ENCODE measurements at regions not wholly inside any gene's neighbourhood (a gene's known extent, or its start where the extent isn't known, plus 50 kb on each side); places are given as distances from the start of the nearest gene placed in this dataset.

GRCh38 chr19:32168111-32168510 is 177.3 kb upstream of the ZNF507 start:
- no CpG with 5 or more reads among the region's 4 CpGs for WGBS, 2 experiments (ENCODE audit: extremely low coverage in 2 of 2, insufficient read length in 1 of 2)
- ATAC-seq (ENCODE audit: low read depth): no peak
- in situ Hi-C loops (cut with MboI; ENCODE audit: low sequenced_read_pairs): no loop called here

More at GRCh38 chr19:32168111-32168510, 177.3 kb upstream of the ZNF507 start:
- Histone ChIP-seq H2BK15ac (ENCODE audit: low read depth, low read length) (no peak overlapping the region), H2AK5ac (ENCODE audit: low read depth, low read length) (no peak overlapping the region), H3K27me3 (ENCODE audit: control insufficient read depth, insufficient read depth, low read length) (no peaks in the 10 kb centered on the region), H3K4ac (ENCODE audit: low read depth, low read length) (no peak overlapping the region), H2AK9ac (replicated peaks; ENCODE audit: low read depth, low read length, poor library complexity) (no peak overlapping the region), H3K9me3 (ENCODE audit: control insufficient read depth, insufficient read depth, low read length) (peaks cover 2% of the 10 kb centered on the region; the same call in 1 of the 2 replicates), H3K56ac (ENCODE audit: extremely low read depth, insufficient read depth, low read length) (no peak overlapping the region), H2BK5ac (ENCODE audit: low read depth, low read length, poor library complexity, severe bottlenecking) (no peak overlapping the region), H3K36me3 (ENCODE audit: control insufficient read depth, insufficient read depth, low read length) (no peaks in the 10 kb centered on the region), H4K8ac (ENCODE audit: low read depth in 2 of 2, low read length in 2 of 2) (no peak overlapping the region), H3K4me2 (ENCODE audit: low read depth, low read length) (no peak overlapping the region), H2BK20ac (ENCODE audit: low read depth, low read length) (no peak overlapping the region), H4K20me1 (ENCODE audit: insufficient read depth, low read length) (no peaks in the 10 kb centered on the region), H4K91ac (ENCODE audit: insufficient read depth, low read depth, low read length) (no peak overlapping the region), H3K4me3 (ENCODE audit: insufficient read depth, low read depth, low read length) (no peak overlapping the region), H3K23ac (ENCODE audit: low read depth, low read length) (no peak overlapping the region), H3K4me1 (ENCODE audit: control insufficient read depth, insufficient read depth, low read length) (no peaks in the 10 kb centered on the region), H3K18ac (ENCODE audit: low read depth, low read length) (no peak overlapping the region), H3K14ac (replicated peaks; ENCODE audit: low read depth, low read length) (no peak overlapping the region), H3K79me1 (ENCODE audit: low read depth in 1 of 2, low read length in 2 of 2) (no peaks in the 10 kb centered on the region), H2BK120ac (ENCODE audit: low read depth, low read length) (no peak overlapping the region), H3K9ac (ENCODE audit: low read depth, low read length) (no peak overlapping the region), H4K5ac (ENCODE audit: low read depth, low read length) (no peak overlapping the region), H3K9me1 (ENCODE audit: insufficient read depth, low read length) (no peaks in the 10 kb centered on the region), H2AFZ (replicated peaks; ENCODE audit: low read length, poor library complexity) (no peak overlapping the region), H3K27ac (ENCODE audit: insufficient read depth, low read length) (no peak overlapping the region)
- intact Hi-C loops (cut with micrococcal nuclease): no loop called here
- no peak for DNase-seq
- POLR2A ChIA-PET (ENCODE audit: unreplicated experiment): no interaction called here
- CTCF ChIA-PET: no interaction called here
- TF ChIP-seq MAFK (IDR thresholded peaks at IDR 0.05; ENCODE audit: low read depth, low read length): no peak
- no peak for TF ChIP-seq CTCF (conservative IDR thresholded peaks at IDR 0.05; ENCODE audit: low read depth, low read length)
- no peak for TF ChIP-seq RCOR1 (IDR thresholded peaks at IDR 0.05; ENCODE audit: insufficient replicate concordance, low read length)
- no peak for TF ChIP-seq BHLHE40 (IDR thresholded peaks at IDR 0.05; ENCODE audit: low read depth, low read length)
- TF ChIP-seq ELK1 (IDR thresholded peaks at IDR 0.05; ENCODE audit: borderline replicate concordance, low read depth, low read length): no peak
- no peak for TF ChIP-seq MXI1 (IDR thresholded peaks at IDR 0.05; ENCODE audit: borderline replicate concordance, low read depth, low read length)
- no peak for TF ChIP-seq USF2 (IDR thresholded peaks at IDR 0.05; ENCODE audit: low read depth, low read length)
- no peak for TF ChIP-seq SMC3 (IDR thresholded peaks at IDR 0.05; ENCODE audit: low read depth, low read length)
- TF ChIP-seq MAZ (IDR thresholded peaks at IDR 0.05; ENCODE audit: borderline replicate concordance, low read depth, low read length): no peak
- no peak for TF ChIP-seq CHD1 (IDR thresholded peaks at IDR 0.05; ENCODE audit: low read depth, low read length)
- TF ChIP-seq CEBPB (IDR thresholded peaks at IDR 0.05; ENCODE audit: low read depth, low read length): no peak
- TF ChIP-seq RAD21 (IDR thresholded peaks at IDR 0.05; ENCODE audit: low read length): no peak
- TF ChIP-seq FOS (IDR thresholded peaks at IDR 0.05; ENCODE audit: low read depth, low read length): no peak
- no peak for TF ChIP-seq POLR2A (IDR thresholded peaks at IDR 0.05; ENCODE audit: low read depth, low read length)
- no peak for TF ChIP-seq RFX5 (IDR thresholded peaks at IDR 0.05; ENCODE audit: low read depth, low read length)
- TF ChIP-seq NFE2L2 (IDR thresholded peaks at IDR 0.05; ENCODE audit: low read depth, low read length): no peak
- BruUV-seq (replicated peaks): no TSS peak
- dilution Hi-C loops (cut with HindIII; ENCODE audit: low sequenced_read_pairs, unreplicated experiment): no loop called here

Measured in IMR-90 (cell line).